ENCODE measurements at regions not wholly inside any gene's neighbourhood (a gene's known extent, or its start where the extent isn't known, plus 50 kb on each side); places are given as distances from the start of the nearest gene placed in this dataset.

DNA sequence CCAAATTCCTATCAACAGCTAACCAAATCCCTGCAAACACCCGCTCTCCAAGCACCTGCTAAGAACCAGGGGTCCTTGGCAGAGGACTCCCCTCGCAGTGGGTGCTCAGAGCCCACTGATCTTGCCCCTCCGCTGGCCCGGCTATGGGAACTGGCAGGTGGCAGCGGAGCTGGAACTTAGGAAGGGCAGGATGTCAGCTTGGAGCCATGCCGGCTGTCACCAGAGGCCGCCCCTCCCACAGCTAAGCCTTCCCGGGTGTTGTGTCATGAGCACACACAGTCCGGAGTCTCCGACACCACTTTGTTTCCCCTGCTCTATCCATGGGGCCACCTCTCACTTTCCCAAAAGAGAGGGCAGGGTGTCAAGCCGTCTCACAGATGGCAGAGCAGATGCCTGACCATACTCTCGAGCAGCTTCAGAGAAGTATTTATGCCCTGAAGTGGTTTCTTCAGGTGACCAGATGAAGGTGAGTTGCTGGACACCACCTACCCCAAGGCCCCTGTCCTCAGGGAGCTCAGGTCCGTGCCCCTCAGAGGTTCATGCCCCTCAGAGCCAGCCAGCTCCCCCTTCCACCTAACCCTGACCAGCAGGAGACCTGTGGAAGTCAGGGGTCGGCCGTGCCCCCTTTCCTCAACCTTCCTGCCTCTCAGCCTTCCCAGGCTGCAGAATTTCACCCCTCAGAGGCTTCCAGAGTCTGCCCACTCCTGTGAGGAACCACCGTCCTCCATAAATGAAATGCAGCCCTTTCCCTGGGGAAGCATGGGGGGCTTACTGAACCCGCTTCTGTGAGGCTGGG lies 545.7 kb upstream of the B3GAT1 start (continued):
- TF ChIP-seq CHD7 (IDR thresholded peaks at IDR 0.05; ENCODE audit: insufficient replicate concordance, low read length) (no peak), KDM5A (IDR thresholded peaks at IDR 0.05; ENCODE audit: low read length) (no peak), NANOG (IDR thresholded peaks at IDR 0.05; ENCODE audit: insufficient read depth, low read depth, low read length, poor library complexity, severe bottlenecking) (no peak), HDAC6 (IDR thresholded peaks at IDR 0.05; ENCODE audit: low read depth, low read length) (no peak), ASH2L (IDR thresholded peaks at IDR 0.05; ENCODE audit: low read length) (no peak), RAD21 (IDR thresholded peaks at IDR 0.05 in 1 of 2, conservative IDR thresholded peaks at IDR 0.05 in 1 of 2; ENCODE audit: low read depth in 2 of 2, low read length in 2 of 2) (no peak), CREB1 (IDR thresholded peaks at IDR 0.05) (no peak), CBX5 (IDR thresholded peaks at IDR 0.05; ENCODE audit: low read depth, low read length) (no peak), SUZ12 (IDR thresholded peaks at IDR 0.05; ENCODE audit: low read length) (no peak), CHD2 (IDR thresholded peaks at IDR 0.05; ENCODE audit: low read length) (no peak)
